ENCODE measurements at regions not wholly inside any gene's neighbourhood (a gene's known extent, or its start where the extent isn't known, plus 50 kb on each side); places are given as distances from the start of the nearest gene placed in this dataset.
"Not testable (repeated sequence)": the region's sequence is repeated elsewhere in the genome, so short reads cannot be mapped to it uniquely, and the experiment has no call there.

- TF ChIP-seq, protein P1, sequence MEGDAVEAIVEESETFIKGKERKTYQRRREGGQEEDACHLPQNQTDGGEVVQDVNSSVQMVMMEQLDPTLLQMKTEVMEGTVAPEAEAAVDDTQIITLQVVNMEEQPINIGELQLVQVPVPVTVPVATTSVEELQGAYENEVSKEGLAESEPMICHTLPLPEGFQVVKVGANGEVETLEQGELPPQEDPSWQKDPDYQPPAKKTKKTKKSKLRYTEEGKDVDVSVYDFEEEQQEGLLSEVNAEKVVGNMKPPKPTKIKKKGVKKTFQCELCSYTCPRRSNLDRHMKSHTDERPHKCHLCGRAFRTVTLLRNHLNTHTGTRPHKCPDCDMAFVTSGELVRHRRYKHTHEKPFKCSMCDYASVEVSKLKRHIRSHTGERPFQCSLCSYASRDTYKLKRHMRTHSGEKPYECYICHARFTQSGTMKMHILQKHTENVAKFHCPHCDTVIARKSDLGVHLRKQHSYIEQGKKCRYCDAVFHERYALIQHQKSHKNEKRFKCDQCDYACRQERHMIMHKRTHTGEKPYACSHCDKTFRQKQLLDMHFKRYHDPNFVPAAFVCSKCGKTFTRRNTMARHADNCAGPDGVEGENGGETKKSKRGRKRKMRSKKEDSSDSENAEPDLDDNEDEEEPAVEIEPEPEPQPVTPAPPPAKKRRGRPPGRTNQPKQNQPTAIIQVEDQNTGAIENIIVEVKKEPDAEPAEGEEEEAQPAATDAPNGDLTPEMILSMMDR (conservative IDR thresholded peaks at IDR 0.05; ENCODE audit: low read length) = not testable (repeated sequence)
- not testable (repeated sequence) for TF ChIP-seq EZH2phosphoT487 (IDR thresholded peaks at IDR 0.05; ENCODE audit: borderline replicate concordance, low read depth, low read length)
These were observed 764.3 kb upstream of the TPTE start for GRCh38 chr21:9757118-9757517.
